ENCODE measurements at regions not wholly inside any gene's neighbourhood (a gene's known extent, or its start where the extent isn't known, plus 50 kb on each side); places are given as distances from the start of the nearest gene placed in this dataset.

- TF ChIP-seq CTCF (IDR thresholded peaks at IDR 0.05) (no peak), POLR2A (IDR thresholded peaks at IDR 0.05) (no peak)
These were observed 312.9 kb upstream of the SEMA3A start for GRCh38 chr7:84507529-84507928.
